Endodermal cell (in vitro differentiated cells): ENCODE measurements at regions not wholly inside any gene's neighbourhood (a gene's known extent, or its start where the extent isn't known, plus 50 kb on each side); places are given as distances from the start of the nearest gene placed in this dataset.

Experiments
- DNase-seq: peaks from one replicate; pipeline ENCODE4 v3.0.0-alpha.2; 2017
- H3K27ac ChIP-seq: 2 replicates; pipeline ENCODE4 v1.5.1; 2013; ENCODE audit warnings: mild to moderate bottlenecking, low read depth, low read length, moderate library complexity
- H3K27me3 ChIP-seq: 2 replicates; pipeline ENCODE4 v1.6.1; 2013; ENCODE audit warnings: mild to moderate bottlenecking, low read length, moderate library complexity; ENCODE audit not compliant: insufficient read depth, control insufficient read depth, poor library complexity, severe bottlenecking
- H3K36me3 ChIP-seq: 2 replicates; pipeline ENCODE4 v1.7.0; 2013; ENCODE audit warnings: mild to moderate bottlenecking, low read length, moderate library complexity; ENCODE audit not compliant: control insufficient read depth, insufficient read depth
- H3K4me1 ChIP-seq: one replicate; pipeline ENCODE4 v1.7.0; 2013; ENCODE audit warnings: low read length; ENCODE audit not compliant: control insufficient read depth, insufficient read depth
- H3K4me3 ChIP-seq: 2 replicates; pipeline ENCODE4 v1.5.1; 2013; ENCODE audit warnings: mild to moderate bottlenecking, low read length, moderate library complexity
- H3K9ac ChIP-seq: 2 replicates; pipeline ENCODE4 v1.6.1; 2013; ENCODE audit warnings: mild to moderate bottlenecking, low read length, moderate library complexity; ENCODE audit not compliant: poor library complexity, severe bottlenecking; ENCODE audit errors: extremely low read depth
- H3K9me3 ChIP-seq: 2 replicates; pipeline ENCODE4 v1.6.1; 2013; ENCODE audit warnings: mild to moderate bottlenecking, low read length, moderate library complexity; ENCODE audit not compliant: control insufficient read depth
- H3K27ac Mint-ChIP-seq: 2 replicates; pipeline ENCODE4 v1.8.0; 2020; ENCODE audit warnings: mixed read lengths
- H3K27me3 Mint-ChIP-seq: 2 replicates; pipeline ENCODE4 v1.8.0; 2021; ENCODE audit warnings: mild to moderate bottlenecking, mixed read lengths; ENCODE audit not compliant: insufficient read depth
- H3K36me3 Mint-ChIP-seq: 2 replicates; pipeline ENCODE4 v1.8.0; 2020; ENCODE audit warnings: low read depth, mixed read lengths
- H3K4me1 Mint-ChIP-seq: 2 replicates; pipeline ENCODE4 v1.8.0; 2020; ENCODE audit warnings: mixed read lengths
- H3K4me3 Mint-ChIP-seq: 2 replicates; pipeline ENCODE4 v1.8.0; 2020; ENCODE audit warnings: mild to moderate bottlenecking, moderate library complexity, mixed read lengths
- H3K9me3 Mint-ChIP-seq: 2 replicates; pipeline ENCODE4 v1.8.0; 2020; ENCODE audit warnings: mild to moderate bottlenecking, mixed read lengths
- WGBS, 2 experiments: methylation state at CpG; one replicate each; pipeline versions ENCODE4 v1.1.5 to v1.1.7; 2013; ENCODE audit warnings: missing lambda C conversion rate in 2 of 2, mixed read lengths in 1 of 2; ENCODE audit not compliant: insufficient coverage in 1 of 2, insufficient read length in 1 of 2; 5-methylcytosine and 5-hydroxymethylcytosine counted together
- TF ChIP-seq, protein P1 (sequence below): fragments of 200-600 bp; sonication (generic); conservative IDR thresholded peaks from 2 replicates; pipeline ENCODE4 v1.5.0; 2021; ENCODE audit warnings: antibody characterized with exemption, mild to moderate bottlenecking

- no peak for DNase-seq
- no peaks in the 10 kb centered on the region for H3K36me3 ChIP-seq
- no peaks in the 10 kb centered on the region for H3K4me1 ChIP-seq
- H3K4me3 ChIP-seq: no peak overlapping the region
- TF ChIP-seq, protein P1, sequence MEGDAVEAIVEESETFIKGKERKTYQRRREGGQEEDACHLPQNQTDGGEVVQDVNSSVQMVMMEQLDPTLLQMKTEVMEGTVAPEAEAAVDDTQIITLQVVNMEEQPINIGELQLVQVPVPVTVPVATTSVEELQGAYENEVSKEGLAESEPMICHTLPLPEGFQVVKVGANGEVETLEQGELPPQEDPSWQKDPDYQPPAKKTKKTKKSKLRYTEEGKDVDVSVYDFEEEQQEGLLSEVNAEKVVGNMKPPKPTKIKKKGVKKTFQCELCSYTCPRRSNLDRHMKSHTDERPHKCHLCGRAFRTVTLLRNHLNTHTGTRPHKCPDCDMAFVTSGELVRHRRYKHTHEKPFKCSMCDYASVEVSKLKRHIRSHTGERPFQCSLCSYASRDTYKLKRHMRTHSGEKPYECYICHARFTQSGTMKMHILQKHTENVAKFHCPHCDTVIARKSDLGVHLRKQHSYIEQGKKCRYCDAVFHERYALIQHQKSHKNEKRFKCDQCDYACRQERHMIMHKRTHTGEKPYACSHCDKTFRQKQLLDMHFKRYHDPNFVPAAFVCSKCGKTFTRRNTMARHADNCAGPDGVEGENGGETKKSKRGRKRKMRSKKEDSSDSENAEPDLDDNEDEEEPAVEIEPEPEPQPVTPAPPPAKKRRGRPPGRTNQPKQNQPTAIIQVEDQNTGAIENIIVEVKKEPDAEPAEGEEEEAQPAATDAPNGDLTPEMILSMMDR: no peak
- H3K27ac ChIP-seq: no peak overlapping the region
- Mint-ChIP-seq H3K27me3 (no peaks in the 10 kb centered on the region), H3K4me3 (no peak overlapping the region), H3K27ac (no peak overlapping the region), H3K36me3 (no peaks in the 10 kb centered on the region), H3K9me3 (no peaks in the 10 kb centered on the region), H3K4me1 (no peaks in the 10 kb centered on the region)
- no peak overlapping the region for H3K9ac ChIP-seq
- 90 to 100% methylated on average over 1 to 3 of the region's 3 CpGs for WGBS, 2 experiments
- no peaks in the 10 kb centered on the region for H3K9me3 ChIP-seq
- no peaks in the 10 kb centered on the region for H3K27me3 ChIP-seq
Measured at GRCh38 chr15:38843051-38843501, 278.5 kb upstream of the RASGRP1 start.

GRCh38 chr15:38843736-38844590 lies 279.3 kb upstream of the RASGRP1 start:
- WGBS, 2 experiments: 81 to 100% methylated on average over 1 to 10 of the region's 10 CpGs
- H3K36me3 ChIP-seq: no peaks in the 10 kb centered on the region
- no peak overlapping the region for H3K9ac ChIP-seq
- H3K9me3 ChIP-seq: no peaks in the 10 kb centered on the region
- H3K36me3 Mint-ChIP-seq: no peaks in the 10 kb centered on the region
- H3K27ac Mint-ChIP-seq: no peak overlapping the region
- H3K4me3 Mint-ChIP-seq: no peak overlapping the region
- no peak overlapping the region for H3K4me3 ChIP-seq
- no peaks in the 10 kb centered on the region for H3K9me3 Mint-ChIP-seq
- H3K27me3 ChIP-seq: no peaks in the 10 kb centered on the region
- TF ChIP-seq, protein P1: no peak
- H3K4me1 ChIP-seq: no peaks in the 10 kb centered on the region
- H3K27me3 Mint-ChIP-seq: no peaks in the 10 kb centered on the region
- no peak overlapping the region for H3K27ac ChIP-seq
- DNase-seq: no peak
- H3K4me1 Mint-ChIP-seq: no peaks in the 10 kb centered on the region

DNA sequence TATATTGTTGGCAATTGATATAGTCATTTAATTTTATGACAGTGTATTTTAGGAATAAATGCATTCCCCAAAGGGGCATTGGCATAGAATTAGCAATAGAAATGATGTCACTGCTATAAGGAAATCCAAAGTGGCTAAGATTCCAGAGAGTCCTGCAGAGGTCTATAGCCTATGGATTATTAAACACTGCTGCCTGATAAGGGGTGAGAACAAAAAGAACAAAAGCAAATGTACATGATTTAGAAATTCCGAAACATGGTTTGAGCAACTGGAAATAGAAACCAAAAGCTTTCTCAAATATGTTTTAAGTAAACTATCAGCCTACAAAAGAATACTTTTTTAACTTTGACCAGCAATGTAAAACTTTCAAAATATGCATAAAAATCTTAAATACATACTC lies 280.1 kb upstream of the RASGRP1 start:
- Mint-ChIP-seq H3K36me3 (no peaks in the 10 kb centered on the region), H3K27me3 (no peaks in the 10 kb centered on the region), H3K9me3 (no peaks in the 10 kb centered on the region), H3K4me3 (no peak overlapping the region), H3K4me1 (no peaks in the 10 kb centered on the region), H3K27ac (no peak overlapping the region)
- H3K9ac ChIP-seq: no peak overlapping the region
- H3K36me3 ChIP-seq: no peaks in the 10 kb centered on the region
- H3K4me3 ChIP-seq: no peak overlapping the region
- no peak for DNase-seq
- no peaks in the 10 kb centered on the region for H3K4me1 ChIP-seq
- 80 to 94% methylated on average over 1 of the region's 1 CpG for WGBS, 2 experiments
- H3K9me3 ChIP-seq: no peaks in the 10 kb centered on the region
- H3K27ac ChIP-seq: no peak overlapping the region
- no peaks in the 10 kb centered on the region for H3K27me3 ChIP-seq
- TF ChIP-seq, protein P1: no peak
